ENCODE measurements at regions not wholly inside any gene's neighbourhood (a gene's known extent, or its start where the extent isn't known, plus 50 kb on each side); places are given as distances from the start of the nearest gene placed in this dataset.

DNA sequence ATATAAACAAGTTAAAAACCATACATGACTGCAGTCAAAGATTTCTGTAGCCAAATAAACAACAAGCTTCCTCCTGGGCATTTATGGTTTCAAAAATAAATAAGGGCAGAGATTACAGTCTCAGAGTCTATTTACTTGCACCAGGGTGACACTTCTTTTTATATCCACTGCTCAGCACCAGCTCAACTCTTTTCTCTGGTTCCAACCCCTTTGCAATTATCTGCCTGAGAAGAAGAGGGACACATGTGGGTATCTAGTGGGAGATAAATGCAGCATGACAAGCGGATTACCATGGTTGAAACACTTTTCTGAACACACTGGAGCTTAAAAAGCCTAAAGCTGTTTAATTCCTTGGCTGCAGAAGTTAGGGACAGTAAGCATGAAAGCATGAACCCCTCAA lies 311.5 kb downstream of the CNTN3 start:
- TF ChIP-seq, protein P1, sequence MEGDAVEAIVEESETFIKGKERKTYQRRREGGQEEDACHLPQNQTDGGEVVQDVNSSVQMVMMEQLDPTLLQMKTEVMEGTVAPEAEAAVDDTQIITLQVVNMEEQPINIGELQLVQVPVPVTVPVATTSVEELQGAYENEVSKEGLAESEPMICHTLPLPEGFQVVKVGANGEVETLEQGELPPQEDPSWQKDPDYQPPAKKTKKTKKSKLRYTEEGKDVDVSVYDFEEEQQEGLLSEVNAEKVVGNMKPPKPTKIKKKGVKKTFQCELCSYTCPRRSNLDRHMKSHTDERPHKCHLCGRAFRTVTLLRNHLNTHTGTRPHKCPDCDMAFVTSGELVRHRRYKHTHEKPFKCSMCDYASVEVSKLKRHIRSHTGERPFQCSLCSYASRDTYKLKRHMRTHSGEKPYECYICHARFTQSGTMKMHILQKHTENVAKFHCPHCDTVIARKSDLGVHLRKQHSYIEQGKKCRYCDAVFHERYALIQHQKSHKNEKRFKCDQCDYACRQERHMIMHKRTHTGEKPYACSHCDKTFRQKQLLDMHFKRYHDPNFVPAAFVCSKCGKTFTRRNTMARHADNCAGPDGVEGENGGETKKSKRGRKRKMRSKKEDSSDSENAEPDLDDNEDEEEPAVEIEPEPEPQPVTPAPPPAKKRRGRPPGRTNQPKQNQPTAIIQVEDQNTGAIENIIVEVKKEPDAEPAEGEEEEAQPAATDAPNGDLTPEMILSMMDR (IDR thresholded peaks at IDR 0.05): no peak
- no peak for TF ChIP-seq POLR2A (IDR thresholded peaks at IDR 0.05)

Measured in breast epithelium (tissue), 3 donors.